GM03348 (cell line): ENCODE measurements at regions not wholly inside any gene's neighbourhood (a gene's known extent, or its start where the extent isn't known, plus 50 kb on each side); places are given as distances from the start of the nearest gene placed in this dataset.

Source experiments
- DNase-seq: peaks from one replicate; pipeline ENCODE4 v3.0.0; 2012; ENCODE audit warnings: low spot score

DNA sequence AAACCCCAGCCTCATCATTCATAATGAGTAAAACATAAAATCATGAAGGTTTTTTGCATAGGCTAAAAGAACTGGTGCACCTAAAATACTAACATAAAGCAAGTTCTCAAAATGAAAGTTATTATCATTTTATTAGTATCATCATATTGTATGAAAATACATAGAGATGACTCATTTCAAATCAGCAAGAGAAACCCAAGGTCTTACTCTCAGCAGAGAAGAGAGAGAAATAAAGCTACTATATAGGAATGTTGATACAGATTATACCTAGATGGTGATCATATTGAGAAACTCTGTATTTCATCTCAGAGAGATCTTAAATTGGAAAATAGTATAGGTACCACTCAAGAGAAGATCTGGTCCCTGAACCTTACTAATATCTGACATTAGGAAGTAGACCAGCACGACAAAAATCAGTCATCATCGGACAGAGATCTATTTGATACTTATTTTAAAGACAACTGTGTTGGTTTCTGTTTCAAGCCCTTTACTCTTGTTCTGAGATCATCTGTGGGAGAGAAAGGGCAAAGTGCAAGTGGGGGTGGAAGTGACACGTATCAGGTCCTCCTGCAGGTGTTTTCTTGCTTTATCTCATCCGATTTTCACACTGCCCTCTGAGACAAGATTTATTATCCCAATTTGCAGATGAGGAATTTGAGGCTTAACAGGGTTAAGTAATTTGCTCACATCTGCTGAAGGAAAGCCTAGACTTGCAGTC, 532.3 kb downstream of the MAFB start:
- DNase-seq: no peak

GRCh38 chr20:40154514-40154913, 534.5 kb downstream of the MAFB start:
- DNase-seq: no peak

DNA sequence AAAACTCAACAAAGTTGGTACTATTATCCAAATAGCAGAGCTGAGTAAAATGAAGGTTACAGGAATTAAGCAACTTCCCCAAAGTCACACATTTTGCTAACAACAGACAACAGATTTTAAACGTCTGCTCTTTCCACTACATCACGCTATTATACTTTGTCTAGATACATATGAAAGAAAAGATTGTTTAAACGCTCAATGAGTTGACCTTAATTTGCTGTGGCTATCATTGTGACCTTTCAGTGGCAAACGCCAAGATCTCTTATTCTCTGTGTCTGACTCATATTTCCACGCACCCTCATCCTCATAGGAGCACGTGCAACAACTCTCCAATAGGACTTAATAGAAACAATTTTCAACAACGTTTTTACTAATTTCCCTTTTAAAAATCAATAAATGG, 540.1 kb downstream of the MAFB start:
- no peak for DNase-seq

DNA sequence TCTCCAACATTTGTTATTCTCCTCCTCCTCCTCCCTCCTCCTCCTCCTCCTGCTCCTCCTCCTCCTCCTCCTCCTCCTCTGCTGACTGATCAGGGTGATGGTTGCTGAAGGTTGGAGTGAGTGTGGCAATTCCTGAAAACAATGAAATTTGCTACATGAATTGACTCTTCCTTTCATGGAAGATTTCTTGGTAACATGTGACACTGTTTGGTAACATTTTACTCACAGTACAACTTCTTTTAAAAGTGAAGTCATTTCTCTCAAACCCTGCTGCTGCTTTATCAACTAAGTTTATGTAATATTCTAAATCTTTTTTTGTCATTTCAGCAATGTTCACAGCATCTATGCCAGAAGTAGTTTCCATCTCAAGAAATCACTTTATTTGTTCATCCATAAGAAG, 543.0 kb downstream of the MAFB start:
- no peak for DNase-seq

GRCh38 chr20:40144581-40144980, 544.5 kb downstream of the MAFB start:
- DNase-seq: no peak

DNA sequence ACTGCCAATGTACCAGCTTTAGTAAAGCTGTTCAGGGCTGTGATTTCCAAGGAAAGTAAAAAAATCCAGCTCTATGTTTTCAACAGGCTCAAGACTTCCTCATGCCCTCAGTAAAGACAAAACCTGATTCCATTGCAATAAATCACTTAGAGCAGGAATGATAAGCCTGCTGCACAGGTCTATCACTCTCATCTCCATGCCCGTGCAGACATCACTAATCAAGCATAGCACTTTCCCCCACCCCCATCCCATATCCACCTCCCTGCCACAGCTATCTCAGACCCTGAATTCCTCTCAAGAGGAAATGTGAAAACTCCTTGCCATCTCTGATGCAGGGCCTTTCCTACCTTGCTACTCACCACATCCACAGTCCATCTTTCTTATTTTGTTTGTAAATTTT, 554.9 kb downstream of the MAFB start:
- no peak for DNase-seq

GRCh38 chr20:40120827-40121226, 568.2 kb downstream of the MAFB start:
- no peak for DNase-seq

DNA sequence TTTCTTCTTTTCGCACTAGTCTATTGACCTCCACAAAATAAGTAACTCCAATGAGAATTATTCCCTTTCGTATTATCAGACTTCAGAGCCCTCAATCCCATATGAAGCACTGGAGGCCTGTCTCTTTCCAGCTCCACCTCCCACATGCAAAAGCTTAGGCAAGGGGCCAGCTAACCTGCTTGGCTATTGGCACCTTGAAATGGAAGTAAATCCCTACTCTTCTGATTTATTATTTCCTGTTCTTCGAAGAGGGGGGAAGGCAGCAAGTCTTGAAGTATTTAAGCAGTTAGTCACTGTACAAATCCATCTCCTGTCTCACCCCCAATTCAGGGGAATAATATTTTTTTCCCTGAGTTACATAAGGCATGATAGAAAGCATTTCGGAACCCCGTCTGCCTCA, 577.8 kb downstream of the MAFB start:
- DNase-seq: no peak

DNA sequence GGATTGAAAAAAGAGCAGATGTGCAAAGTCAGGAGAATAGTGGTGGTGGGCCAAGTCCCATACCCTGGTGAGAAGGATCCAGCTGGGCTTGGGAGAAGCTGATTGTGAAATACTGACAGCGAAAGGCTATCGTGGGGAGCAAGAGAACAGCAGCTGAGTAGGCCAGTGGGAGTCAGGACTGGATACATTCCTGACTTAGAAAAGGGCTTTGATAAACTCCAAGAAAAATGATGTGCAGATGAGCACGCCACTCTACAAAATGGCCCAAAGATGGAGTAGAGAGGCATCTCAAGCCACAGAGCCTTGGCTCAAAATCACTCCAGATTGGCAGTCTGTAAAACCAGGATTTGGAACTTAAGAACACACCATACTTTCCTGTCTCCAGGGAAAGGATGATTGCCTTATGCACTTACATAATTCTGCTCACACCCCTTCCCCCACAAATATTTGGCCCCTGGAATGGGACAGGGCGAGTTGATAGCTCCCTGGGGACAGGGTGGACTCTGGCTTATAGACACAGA, 578.7 kb downstream of the MAFB start:
- no peak for DNase-seq

- DNase-seq: no peak
Measured at GRCh38 chr20:40109136-40109535, 579.9 kb downstream of the MAFB start.

DNA sequence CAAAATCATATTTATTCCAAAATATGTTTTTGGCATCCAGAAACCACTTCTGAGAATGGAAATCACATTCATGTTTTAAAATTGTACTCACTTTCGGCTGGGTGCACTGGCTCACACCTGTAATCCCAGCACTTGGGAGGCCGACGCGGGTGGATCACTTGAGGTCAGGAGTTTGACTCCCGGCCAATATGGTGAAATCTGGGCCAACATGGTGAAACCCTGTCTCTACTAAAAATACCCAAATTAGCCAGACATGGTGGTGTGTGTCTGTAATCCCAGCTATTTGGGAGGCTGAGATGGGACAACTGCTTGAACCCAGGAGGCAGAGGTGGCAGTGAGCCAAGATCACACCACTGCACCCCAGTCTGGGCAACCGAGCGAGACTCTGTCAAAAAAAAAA, 580.7 kb downstream of the MAFB start:
- DNase-seq: no peak

DNA sequence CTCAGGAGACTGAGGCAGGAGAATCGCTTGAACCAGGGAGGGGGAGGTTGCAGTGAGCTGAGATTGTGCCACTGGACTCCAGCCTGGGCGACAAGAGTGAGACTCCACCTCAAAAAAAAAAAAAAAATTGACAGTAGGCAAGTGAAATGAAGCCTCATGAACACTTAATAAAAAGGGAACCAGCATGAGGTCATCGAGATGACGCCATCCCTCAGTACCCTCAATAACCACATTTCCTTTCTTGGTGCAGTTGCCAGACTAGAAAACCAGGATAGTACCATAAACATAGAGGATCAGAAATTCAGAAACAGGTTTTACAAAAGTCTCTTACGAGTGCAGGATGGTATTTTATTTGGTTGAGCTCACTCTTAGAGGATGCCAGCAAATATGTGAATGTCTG, 584.1 kb downstream of the MAFB start:
- no peak for DNase-seq

DNA sequence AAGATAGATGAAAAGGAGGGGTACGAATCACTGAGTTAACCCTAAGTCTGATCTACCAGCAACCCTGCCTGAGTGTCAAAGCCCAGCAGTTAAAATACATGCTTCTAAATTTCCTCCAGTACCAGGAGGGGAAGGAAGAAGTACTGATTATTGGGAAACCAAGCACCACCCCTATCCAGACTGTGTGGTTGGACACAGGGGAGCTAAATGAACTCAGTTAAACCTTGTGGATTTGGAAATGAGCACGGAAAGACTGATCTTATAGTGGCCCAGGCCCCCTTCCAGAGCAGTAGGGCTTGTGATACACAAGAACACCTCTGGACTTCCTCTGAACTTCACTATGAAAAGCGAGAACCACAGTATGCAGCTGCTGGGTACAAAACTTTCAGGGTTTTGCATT, 585.6 kb downstream of the MAFB start:
- no peak for DNase-seq

GRCh38 chr20:40101560-40101959, 587.5 kb downstream of the MAFB start:
- DNase-seq: no peak

DNA sequence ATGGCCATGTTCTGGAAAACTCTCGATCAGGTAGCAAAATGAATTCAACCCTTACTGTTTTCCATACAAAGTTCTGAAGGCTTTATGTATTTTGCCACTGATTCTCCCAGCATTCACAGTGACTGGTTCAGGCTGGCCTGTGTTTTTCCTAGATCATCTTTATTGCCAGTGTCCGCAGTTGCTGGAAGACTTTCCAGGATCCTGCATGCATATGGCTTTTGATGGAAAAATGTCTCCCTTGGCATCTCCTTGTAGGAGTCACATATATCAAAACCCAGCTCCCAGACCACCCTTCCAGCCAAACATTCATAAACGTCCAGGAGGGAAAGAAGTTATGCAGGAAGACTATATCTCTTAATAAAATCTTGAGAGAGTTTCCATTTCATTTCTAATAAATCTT, 588.8 kb downstream of the MAFB start:
- no peak for DNase-seq

DNA sequence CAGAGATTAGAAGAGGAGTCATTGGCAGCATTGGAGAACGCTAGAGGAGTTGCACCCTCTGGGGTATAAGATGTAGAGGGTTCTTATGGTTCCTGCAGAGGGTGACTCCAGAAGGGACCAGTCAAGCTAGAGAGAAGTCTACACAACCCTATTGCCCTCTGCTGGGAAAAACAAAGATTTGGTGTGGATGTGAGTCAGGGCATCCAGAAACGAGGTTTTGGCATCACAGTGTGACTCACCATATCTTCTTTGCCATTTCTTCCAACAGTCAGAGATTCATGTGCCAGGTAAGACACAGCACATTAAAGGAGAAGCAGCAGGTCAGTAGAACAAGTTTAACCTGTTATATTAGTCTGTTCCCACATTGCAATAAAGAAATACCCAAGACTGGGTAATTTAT, 598.8 kb downstream of the MAFB start:
- DNase-seq: no peak

- DNase-seq: no peak
Measured at GRCh38 chr20:40087496-40087895, 601.5 kb downstream of the MAFB start.

- no peak for DNase-seq
Measured at GRCh38 chr20:40085513-40085912, 603.5 kb downstream of the MAFB start.

DNA sequence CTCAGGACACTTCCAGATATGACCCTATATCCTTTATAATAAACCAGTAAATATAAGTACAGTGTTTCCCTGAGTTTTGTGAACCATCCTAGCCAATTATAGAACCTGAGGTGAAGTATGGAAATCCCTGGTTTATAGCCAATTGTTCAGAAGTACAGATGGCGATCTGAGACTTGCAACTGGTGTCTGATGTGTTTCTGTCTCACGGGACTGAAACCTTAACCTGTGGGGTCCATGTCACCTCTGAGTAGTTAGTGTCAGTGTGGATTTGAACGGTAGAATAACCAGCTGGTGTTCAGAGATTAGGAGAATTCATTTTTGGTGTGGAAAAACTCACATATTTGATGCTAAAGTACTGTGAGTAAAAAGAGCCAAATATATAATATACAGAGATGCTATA, 606.6 kb downstream of the MAFB start:
- DNase-seq: no peak

GRCh38 chr20:40081653-40082052, 607.4 kb downstream of the MAFB start:
- DNase-seq: no peak

DNA sequence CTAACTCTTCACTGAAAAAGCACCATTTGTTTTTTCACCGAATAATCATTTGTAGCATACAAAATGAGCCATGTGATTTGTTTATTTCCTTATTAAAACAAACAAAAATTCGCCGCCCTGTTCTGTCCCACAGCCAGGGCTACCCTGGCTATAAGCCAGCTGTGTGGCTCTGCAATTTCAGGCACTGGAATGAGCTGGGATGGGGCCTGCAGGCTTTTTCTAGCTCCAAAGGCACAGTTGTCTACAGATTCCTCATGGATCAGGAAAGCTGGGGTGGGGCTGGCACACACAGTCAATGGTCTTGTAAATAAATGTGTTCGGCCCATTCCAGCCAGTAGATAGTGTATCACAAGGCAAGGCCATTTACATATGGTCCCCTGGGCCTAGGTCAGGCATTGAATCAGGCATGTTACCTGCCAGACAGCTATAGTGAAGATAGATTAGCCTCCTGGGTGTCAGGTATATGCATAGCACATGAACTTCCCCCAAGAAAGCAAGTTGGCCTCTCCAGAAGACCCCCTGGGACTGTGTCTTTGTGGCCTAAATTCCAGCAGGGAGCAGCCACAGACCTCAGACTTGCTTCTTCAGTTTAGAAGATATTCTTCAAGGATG, 608.9 kb downstream of the MAFB start:
- DNase-seq: no peak

DNA sequence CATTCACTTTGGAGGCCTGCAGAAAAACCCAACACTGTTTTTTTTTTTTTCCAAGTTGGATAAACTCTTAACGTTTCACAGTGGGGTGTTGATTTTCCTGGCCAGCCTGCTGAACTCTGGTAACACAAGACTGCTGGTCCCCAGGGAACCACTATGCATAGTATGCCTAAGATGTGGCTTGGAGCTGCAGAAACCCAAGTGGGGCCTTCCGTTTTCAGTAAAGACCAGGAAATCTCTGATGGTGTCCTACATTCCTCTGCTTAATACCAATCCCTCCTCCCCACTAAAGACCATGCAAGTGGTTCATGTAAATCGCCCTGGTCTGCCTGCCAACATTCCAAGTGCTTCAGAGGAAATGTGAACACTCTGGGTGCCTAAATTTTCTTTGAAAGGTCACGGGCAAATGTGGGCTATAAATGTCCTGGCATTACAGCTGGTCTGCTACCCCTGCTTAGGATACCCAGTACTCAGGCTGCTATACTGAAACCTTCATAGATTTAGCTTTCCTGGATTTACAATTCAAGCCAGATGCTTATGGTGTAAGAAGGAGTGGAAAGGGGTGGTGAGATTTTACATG, 615.4 kb downstream of the MAFB start:
- no peak for DNase-seq

DNA sequence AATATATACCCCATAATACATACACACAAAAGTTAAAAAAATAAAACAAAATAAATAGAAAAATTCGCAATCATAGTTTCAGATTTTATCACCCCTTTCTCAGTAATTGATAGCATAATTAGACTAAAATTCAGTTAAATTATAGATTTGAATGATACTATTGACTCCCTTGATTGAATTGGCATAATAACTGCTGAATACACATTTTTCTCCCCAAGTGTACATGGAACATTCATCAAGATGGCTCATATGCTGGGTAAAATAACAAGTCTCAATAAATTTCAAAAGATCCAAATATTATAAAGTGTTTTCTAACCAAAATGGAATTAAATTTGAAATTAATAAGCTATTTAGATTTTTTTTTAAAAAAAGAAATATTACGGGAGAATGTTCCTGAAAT, 616.1 kb downstream of the MAFB start:
- no peak for DNase-seq

GRCh38 chr20:40056171-40056570, 632.9 kb downstream of the MAFB start:
- no peak for DNase-seq
